Peyer's patch (tissue), 4 donors: ENCODE measurements at regions not wholly inside any gene's neighbourhood (a gene's known extent, or its start where the extent isn't known, plus 50 kb on each side); places are given as distances from the start of the nearest gene placed in this dataset.

ENCODE experiments used
- DNase-seq, 3 donors: peaks; one replicate each; pipeline ENCODE4 v3.0.0-alpha.2; 2017 to 2019
- H3K27ac ChIP-seq, 4 donors: fragments of 200-600 bp; sonication (generic); one replicate each; pipeline ENCODE4 v1.5.1; 2016 to 2019
- H3K27me3 ChIP-seq, 2 donors: fragments of 200-600 bp; sonication (generic); one replicate each; pipeline ENCODE4 v1.5.1; 2019
- H3K36me3 ChIP-seq, 3 donors: fragments of 200-600 bp; sonication (generic); one replicate each; pipeline ENCODE4 v1.5.1; 2016 to 2019
- H3K4me1 ChIP-seq, 4 donors: fragments of 200-600 bp; sonication (generic); one replicate each; pipeline ENCODE4 v1.5.1; 2016 to 2019
- H3K4me3 ChIP-seq, 4 donors: fragments of 200-600 bp; sonication (generic); 1 replicate in 3 of 4; 2 replicates in 1 of 4; pipeline ENCODE4 v1.5.1; 2016 to 2019; ENCODE audit warnings: mild to moderate bottlenecking in 1 of 4
- H3K9me3 ChIP-seq, 4 donors: fragments of 200-600 bp; sonication (generic); one replicate each; pipeline ENCODE4 v1.5.1; 2016 to 2019; ENCODE audit warnings: mild to moderate bottlenecking in 1 of 4
- POLR2A ChIP-seq, 2 donors: fragments of 450-650 bp; IDR thresholded peaks; one replicate each; pipeline ENCODE4 v1.5.1; 2017; ENCODE audit warnings: antibody characterized with exemption in 2 of 2, mild to moderate bottlenecking in 2 of 2, moderate library complexity in 2 of 2
- TF ChIP-seq, protein P1 (sequence below), 6 experiments: fragments of 450-650 bp in 4 of 6; fragments of 200-600 bp in 2 of 6; sonication (generic) in 1 of 6; IDR thresholded peaks; one replicate each; pipeline ENCODE4 v1.5.1; 2017 to 2019; ENCODE audit warnings: antibody characterized with exemption in 6 of 6, mild to moderate bottlenecking in 3 of 6, moderate library complexity in 1 of 6

DNA sequence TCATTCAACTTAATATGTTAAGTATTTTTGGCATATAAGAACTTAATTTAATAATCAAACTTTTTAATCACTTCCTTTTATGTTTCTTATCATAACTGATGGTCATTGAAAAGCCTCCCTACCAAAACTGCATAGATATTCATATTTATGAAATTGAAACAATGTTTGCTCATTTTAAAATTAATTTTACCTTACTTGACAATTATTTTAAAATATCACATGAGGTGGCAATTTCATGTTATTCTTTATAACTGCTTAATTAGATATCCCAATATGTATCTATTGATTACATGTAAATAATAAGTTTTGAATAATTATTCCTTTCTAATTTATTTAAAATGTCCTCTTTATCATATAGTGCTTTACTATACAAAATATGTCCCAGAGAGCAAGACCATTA, 266.1 kb upstream of the NRIP1 start:
- no peaks in the 10 kb centered on the region for H3K36me3 ChIP-seq
- H3K27ac ChIP-seq = no peak overlapping the region
- no peak overlapping the region for H3K4me3 ChIP-seq
- TF ChIP-seq, protein P1, sequence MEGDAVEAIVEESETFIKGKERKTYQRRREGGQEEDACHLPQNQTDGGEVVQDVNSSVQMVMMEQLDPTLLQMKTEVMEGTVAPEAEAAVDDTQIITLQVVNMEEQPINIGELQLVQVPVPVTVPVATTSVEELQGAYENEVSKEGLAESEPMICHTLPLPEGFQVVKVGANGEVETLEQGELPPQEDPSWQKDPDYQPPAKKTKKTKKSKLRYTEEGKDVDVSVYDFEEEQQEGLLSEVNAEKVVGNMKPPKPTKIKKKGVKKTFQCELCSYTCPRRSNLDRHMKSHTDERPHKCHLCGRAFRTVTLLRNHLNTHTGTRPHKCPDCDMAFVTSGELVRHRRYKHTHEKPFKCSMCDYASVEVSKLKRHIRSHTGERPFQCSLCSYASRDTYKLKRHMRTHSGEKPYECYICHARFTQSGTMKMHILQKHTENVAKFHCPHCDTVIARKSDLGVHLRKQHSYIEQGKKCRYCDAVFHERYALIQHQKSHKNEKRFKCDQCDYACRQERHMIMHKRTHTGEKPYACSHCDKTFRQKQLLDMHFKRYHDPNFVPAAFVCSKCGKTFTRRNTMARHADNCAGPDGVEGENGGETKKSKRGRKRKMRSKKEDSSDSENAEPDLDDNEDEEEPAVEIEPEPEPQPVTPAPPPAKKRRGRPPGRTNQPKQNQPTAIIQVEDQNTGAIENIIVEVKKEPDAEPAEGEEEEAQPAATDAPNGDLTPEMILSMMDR (IDR thresholded peaks at IDR 0.05) = no peak
- no peak for TF ChIP-seq POLR2A (IDR thresholded peaks at IDR 0.05)
- no peak for DNase-seq
- H3K9me3 ChIP-seq = no peaks in the 10 kb centered on the region
- H3K4me1 ChIP-seq = no peaks in the 10 kb centered on the region
- no peaks in the 10 kb centered on the region for H3K27me3 ChIP-seq

DNA sequence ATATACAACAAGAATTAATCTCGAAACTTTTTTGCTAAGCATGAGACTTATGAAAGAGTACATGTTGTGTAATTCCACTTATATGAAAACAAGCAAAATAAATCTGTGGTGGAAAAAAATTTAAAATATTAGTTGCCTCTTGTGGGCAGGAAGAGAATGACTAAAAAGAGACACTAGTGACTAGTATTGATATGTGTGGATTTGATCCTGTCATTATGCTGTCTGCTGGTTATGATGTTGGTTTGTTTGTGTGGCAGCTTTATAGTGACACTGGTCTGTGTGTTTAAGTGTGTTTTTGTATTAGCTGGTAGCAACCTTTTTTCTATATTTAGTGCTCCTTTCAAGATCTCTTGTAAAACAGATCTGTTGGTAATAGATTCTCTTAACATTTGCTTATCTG, 267.8 kb upstream of the NRIP1 start:
- Histone ChIP-seq H3K36me3 (no peaks in the 10 kb centered on the region), H3K9me3 (no peaks in the 10 kb centered on the region), H3K27me3 (no peaks in the 10 kb centered on the region), H3K4me3 (no peak overlapping the region), H3K27ac (no peak overlapping the region), H3K4me1 (no peaks in the 10 kb centered on the region)
- TF ChIP-seq, protein P1 (IDR thresholded peaks at IDR 0.05) = no peak
- TF ChIP-seq POLR2A (IDR thresholded peaks at IDR 0.05) = no peak
- no peak for DNase-seq

DNA sequence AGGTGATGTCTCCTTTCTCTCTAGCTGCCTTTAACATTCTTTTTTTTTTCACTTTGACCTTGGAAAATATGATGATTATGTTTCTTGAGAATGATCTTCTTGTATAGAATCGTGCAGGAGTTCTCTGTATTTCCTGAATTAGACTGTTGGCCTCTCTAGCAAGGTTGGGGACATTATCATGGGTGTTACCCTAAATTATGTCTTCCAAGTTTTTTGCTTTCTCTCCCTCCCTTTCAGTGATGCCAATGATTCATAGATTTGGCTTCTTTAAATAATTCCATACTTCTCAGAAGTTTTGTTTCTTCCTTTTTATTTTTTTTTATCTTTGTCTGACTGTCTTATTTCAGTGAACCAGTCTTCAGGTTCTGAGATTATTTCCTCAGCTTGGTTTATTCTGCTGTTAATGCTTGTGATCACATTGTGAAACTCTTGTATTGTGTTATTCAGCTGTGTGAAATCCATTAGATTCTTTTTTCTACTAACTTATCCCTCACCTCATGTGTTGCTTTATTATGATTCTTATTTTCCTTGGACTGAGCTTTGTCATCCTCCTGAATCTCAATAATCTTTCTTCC, 268.4 kb upstream of the NRIP1 start:
- TF ChIP-seq POLR2A (IDR thresholded peaks at IDR 0.05) = no peak
- TF ChIP-seq, protein P1 (IDR thresholded peaks at IDR 0.05) = no peak
- DNase-seq = no peak
- Histone ChIP-seq H3K4me1 (no peaks in the 10 kb centered on the region), H3K27me3 (no peaks in the 10 kb centered on the region), H3K27ac (no peak overlapping the region), H3K9me3 (no peaks in the 10 kb centered on the region), H3K36me3 (no peaks in the 10 kb centered on the region), H3K4me3 (no peak overlapping the region)

DNA sequence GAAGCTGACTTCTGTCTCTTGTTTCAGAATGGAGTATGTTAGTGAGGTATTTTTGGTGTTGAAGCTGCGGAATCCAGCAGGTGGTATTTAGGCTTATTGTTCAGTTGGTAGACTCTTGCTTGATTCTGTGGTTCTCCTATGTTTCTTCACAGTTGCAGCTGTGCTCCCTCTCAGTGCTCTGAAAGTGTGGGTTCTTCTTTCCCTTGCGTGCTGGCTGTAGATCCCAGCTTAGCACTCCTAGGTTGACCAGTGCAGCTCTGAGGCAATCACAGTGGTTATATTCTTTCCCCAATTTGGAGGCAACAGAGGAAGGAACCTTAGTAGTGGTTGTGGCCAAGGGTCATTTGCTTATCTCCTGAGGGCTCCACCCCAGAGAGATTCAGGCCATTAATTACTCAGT, 269.2 kb upstream of the NRIP1 start:
- no peak for TF ChIP-seq POLR2A (IDR thresholded peaks at IDR 0.05)
- TF ChIP-seq, protein P1 (IDR thresholded peaks at IDR 0.05) = no peak

DNA sequence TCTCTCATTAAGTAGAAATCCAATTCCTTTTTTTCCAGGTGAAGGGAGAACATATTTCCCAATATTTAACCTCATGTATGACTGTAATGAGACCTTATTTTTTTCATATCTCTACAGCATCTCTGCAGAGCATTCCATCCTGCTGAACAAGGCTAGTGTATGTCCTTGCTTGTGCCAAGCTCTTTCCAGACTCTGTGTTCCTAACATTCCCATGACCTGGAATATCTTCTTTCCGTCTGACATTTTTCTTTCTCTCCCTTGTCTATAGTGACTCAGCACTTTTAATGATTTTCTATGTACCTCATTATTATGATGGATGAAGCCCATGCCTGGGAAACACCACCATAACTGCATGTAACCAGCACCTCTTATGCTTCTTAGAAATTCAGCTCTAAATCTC, 278.3 kb upstream of the NRIP1 start:
- Histone ChIP-seq H3K27ac (no peak overlapping the region), H3K9me3 (no peaks in the 10 kb centered on the region), H3K4me3 (no peak overlapping the region), H3K36me3 (no peaks in the 10 kb centered on the region), H3K27me3 (no peaks in the 10 kb centered on the region), H3K4me1 (no peaks in the 10 kb centered on the region)
- no peak for TF ChIP-seq POLR2A (IDR thresholded peaks at IDR 0.05)
- TF ChIP-seq, protein P1 (IDR thresholded peaks at IDR 0.05) = no peak
- DNase-seq = no peak

More for the DNA sequence above, 269.2 kb upstream of the NRIP1 start:
- DNase-seq = no peak
- Histone ChIP-seq H3K36me3 (no peaks in the 10 kb centered on the region), H3K27me3 (no peaks in the 10 kb centered on the region), H3K4me1 (no peaks in the 10 kb centered on the region), H3K9me3 (no peaks in the 10 kb centered on the region), H3K4me3 (no peak overlapping the region), H3K27ac (no peak overlapping the region)

DNA sequence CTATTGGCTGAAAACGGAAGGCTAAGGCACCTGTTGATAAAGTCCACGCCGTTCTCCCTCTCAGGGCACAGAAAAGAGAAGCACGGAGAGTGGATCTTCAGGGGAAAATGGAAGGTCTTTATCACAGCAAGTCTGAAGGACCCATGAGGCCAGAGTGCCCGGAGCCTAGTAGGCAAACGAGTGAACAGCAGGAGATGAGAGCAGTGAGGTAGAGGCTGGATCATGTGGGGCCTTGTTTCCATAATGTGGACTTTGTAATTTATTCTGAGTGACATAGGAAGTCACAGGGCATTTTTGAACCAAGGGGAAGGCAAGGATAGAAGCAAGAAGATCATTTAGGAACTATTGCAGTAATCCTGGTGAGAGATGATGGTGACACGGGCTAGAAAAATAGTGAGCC, 287.2 kb upstream of the NRIP1 start:
- Histone ChIP-seq H3K9me3 (no peaks in the 10 kb centered on the region), H3K27ac (no peak overlapping the region), H3K4me3 (no peak overlapping the region), H3K4me1 (no peaks in the 10 kb centered on the region), H3K36me3 (no peaks in the 10 kb centered on the region), H3K27me3 (no peaks in the 10 kb centered on the region)
- no peak for DNase-seq
- TF ChIP-seq POLR2A (IDR thresholded peaks at IDR 0.05) = no peak
- TF ChIP-seq, protein P1 (IDR thresholded peaks at IDR 0.05) = no peak
